PFSK-1 (cell line): ENCODE measurements at regions not wholly inside any gene's neighbourhood (a gene's known extent, or its start where the extent isn't known, plus 50 kb on each side); places are given as distances from the start of the nearest gene placed in this dataset.

ENCODE experiments used
- FOXP2 ChIP-seq: optimal IDR thresholded peaks from 2 replicates; pipeline ENCODE3; 2011; ENCODE audit warnings: borderline replicate concordance, control low read depth, inconsistent platforms; ENCODE audit not compliant: insufficient read depth; ENCODE audit errors: extremely low read length, extremely low read depth
- POLR2AphosphoS5 ChIP-seq: IDR thresholded peaks from 2 replicates; pipeline ENCODE4 v1.6.1; 2012; ENCODE audit warnings: low read depth, mild to moderate bottlenecking, control low read depth, low read length, moderate library complexity
- REST ChIP-seq, 2 experiments: IDR thresholded peaks; 2 replicates each; pipeline versions ENCODE4 v1.6.1 to v1.8.0; 2011 to 2012; ENCODE audit warnings: low read depth in 2 of 2, low read length in 2 of 2, control low read depth in 1 of 2, inconsistent platforms in 1 of 2, mild to moderate bottlenecking in 1 of 2, moderate library complexity in 1 of 2; ENCODE audit not compliant: insufficient read depth in 1 of 2
- SIN3A ChIP-seq: IDR thresholded peaks from 2 replicates; pipeline ENCODE4 v1.6.1; 2012; ENCODE audit warnings: mild to moderate bottlenecking, low read length, moderate library complexity, borderline replicate concordance; ENCODE audit not compliant: insufficient read depth

- TF ChIP-seq REST (IDR thresholded peaks at IDR 0.05; ENCODE audit: insufficient read depth in 1 of 2, low read depth in 2 of 2, low read length in 2 of 2) (no peak), POLR2AphosphoS5 (no peak), FOXP2 (no peak), SIN3A (no peak)
Observed at GRCh38 chr3:30206051-30206450, 400.4 kb upstream of the TGFBR2 start.
